T-helper 1 cell treated with Interleukin-12 subunit alpha and Interleukin-12 subunit beta and Interleukin-4 antibody, amounts not matched to agents 30 μg/mL and 1 μg/mL, for 36 hours (primary cell): ENCODE measurements at regions not wholly inside any gene's neighbourhood (a gene's known extent, or its start where the extent isn't known, plus 50 kb on each side); places are given as distances from the start of the nearest gene placed in this dataset.

Source experiments
- H3K27ac Mint-ChIP-seq: one replicate; pipeline ENCODE4 v1.8.0; 2021; ENCODE audit warnings: mild to moderate bottlenecking, mixed read lengths
- H3K27me3 Mint-ChIP-seq: one replicate; pipeline ENCODE4 v1.8.0; 2021; ENCODE audit warnings: low read depth, mixed read lengths
- H3K36me3 Mint-ChIP-seq: one replicate; pipeline ENCODE4 v1.8.0; 2021; ENCODE audit warnings: low read depth, mixed read lengths
- H3K4me1 Mint-ChIP-seq: one replicate; pipeline ENCODE4 v1.8.0; 2021; ENCODE audit warnings: low read depth, mixed read lengths
- H3K4me3 Mint-ChIP-seq: one replicate; pipeline ENCODE4 v1.8.0; 2021; ENCODE audit warnings: mild to moderate bottlenecking, moderate library complexity, mixed read lengths
- H3K9me3 Mint-ChIP-seq: one replicate; pipeline ENCODE4 v1.8.0; 2021; ENCODE audit warnings: mixed read lengths

DNA sequence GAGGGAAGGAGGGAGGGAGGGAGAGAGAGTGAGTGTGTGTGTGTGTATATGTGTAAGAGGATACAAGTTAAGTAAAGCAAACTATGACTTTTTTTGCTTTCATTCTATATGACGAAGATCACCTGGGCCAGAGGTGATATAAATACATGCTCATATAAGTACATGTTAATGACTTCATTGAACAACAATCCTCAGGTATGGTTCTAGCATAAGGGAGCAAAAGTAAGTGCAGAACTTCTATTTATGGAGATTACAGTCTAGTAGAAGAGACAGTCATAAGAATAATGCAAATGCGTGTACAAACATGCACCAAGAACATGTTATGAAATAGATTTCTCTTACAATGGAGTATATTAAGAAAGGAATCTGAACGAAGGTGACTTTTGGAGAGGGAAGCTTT is 1804.0 kb downstream of the MAT2B start:
- no peak overlapping the region for H3K27ac Mint-ChIP-seq
- H3K4me3 Mint-ChIP-seq, result no peak overlapping the region
- H3K9me3 Mint-ChIP-seq, result peaks cover 14% of the 10 kb centered on the region
- H3K4me1 Mint-ChIP-seq, result no peaks in the 10 kb centered on the region
- H3K36me3 Mint-ChIP-seq, result no peaks in the 10 kb centered on the region
- no peaks in the 10 kb centered on the region for H3K27me3 Mint-ChIP-seq

DNA sequence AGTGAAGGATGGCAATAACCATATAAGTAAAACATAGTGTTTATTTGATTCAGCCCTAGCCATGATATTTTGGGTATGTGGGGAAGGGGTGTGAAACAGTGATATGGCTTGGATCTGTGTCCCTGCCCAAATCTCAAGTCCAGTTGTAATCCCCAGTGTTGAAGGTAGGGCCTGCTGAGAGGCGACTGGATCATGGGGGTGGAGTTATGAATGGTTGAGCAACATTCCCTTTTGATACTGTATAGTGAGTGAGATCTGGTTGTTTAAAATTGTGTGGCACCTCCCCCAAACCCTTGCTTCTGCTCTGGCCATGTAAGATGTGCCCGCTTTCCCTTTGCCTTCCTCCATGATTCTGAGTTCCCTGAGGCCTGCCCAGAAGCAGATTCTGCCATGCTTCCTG is 1804.6 kb downstream of the MAT2B start:
- H3K27me3 Mint-ChIP-seq, result no peaks in the 10 kb centered on the region
- H3K9me3 Mint-ChIP-seq, result peaks cover 17% of the 10 kb centered on the region
- no peaks in the 10 kb centered on the region for H3K36me3 Mint-ChIP-seq
- H3K27ac Mint-ChIP-seq, result no peak overlapping the region
- H3K4me1 Mint-ChIP-seq, result no peaks in the 10 kb centered on the region
- H3K4me3 Mint-ChIP-seq, result no peak overlapping the region

- H3K27me3 Mint-ChIP-seq, result no peaks in the 10 kb centered on the region
- H3K4me3 Mint-ChIP-seq, result no peak overlapping the region
- no peaks in the 10 kb centered on the region for H3K36me3 Mint-ChIP-seq
- peaks cover 10% of the 10 kb centered on the region for H3K9me3 Mint-ChIP-seq
- no peak overlapping the region for H3K27ac Mint-ChIP-seq
- no peaks in the 10 kb centered on the region for H3K4me1 Mint-ChIP-seq
Observed at GRCh38 chr5:165321912-165322311, 1816.5 kb downstream of the MAT2B start.

GRCh38 chr5:165325221-165325620 is 1819.8 kb downstream of the MAT2B start:
- no peak overlapping the region for H3K4me3 Mint-ChIP-seq
- H3K27me3 Mint-ChIP-seq, result no peaks in the 10 kb centered on the region
- no peaks in the 10 kb centered on the region for H3K4me1 Mint-ChIP-seq
- H3K36me3 Mint-ChIP-seq, result no peaks in the 10 kb centered on the region
- H3K27ac Mint-ChIP-seq, result no peak overlapping the region
- H3K9me3 Mint-ChIP-seq, result no peaks in the 10 kb centered on the region

DNA sequence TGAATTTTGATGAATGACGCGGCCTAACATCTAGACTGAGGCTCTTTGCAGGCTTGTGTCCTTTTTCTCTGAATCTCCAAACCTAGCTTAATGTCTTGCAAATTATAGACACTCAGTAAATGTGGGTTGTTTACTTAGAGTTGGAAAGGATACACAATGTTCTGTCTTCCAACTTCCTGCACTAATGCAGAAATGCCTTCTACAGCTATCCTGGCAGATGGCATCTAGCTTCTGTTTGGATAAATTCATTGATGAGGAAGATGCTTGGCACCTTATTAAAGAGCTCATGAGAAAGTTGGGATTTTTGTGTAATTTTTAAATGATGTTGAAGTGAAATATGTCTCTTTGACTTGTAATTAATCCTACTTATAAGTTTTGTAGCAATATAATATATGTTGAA is 1822.2 kb downstream of the MAT2B start:
- Mint-ChIP-seq H3K27ac (no peak overlapping the region), H3K4me3 (no peak overlapping the region), H3K27me3 (no peaks in the 10 kb centered on the region), H3K4me1 (no peaks in the 10 kb centered on the region), H3K36me3 (no peaks in the 10 kb centered on the region), H3K9me3 (no peaks in the 10 kb centered on the region)

GRCh38 chr5:165328846-165329245 is 1823.4 kb downstream of the MAT2B start:
- no peaks in the 10 kb centered on the region for H3K4me1 Mint-ChIP-seq
- no peaks in the 10 kb centered on the region for H3K9me3 Mint-ChIP-seq
- no peak overlapping the region for H3K27ac Mint-ChIP-seq
- H3K27me3 Mint-ChIP-seq, result no peaks in the 10 kb centered on the region
- no peaks in the 10 kb centered on the region for H3K36me3 Mint-ChIP-seq
- no peak overlapping the region for H3K4me3 Mint-ChIP-seq

GRCh38 chr5:165333623-165334022 is 1828.2 kb downstream of the MAT2B start:
- no peak overlapping the region for H3K4me3 Mint-ChIP-seq
- H3K36me3 Mint-ChIP-seq, result no peaks in the 10 kb centered on the region
- no peaks in the 10 kb centered on the region for H3K9me3 Mint-ChIP-seq
- no peaks in the 10 kb centered on the region for H3K27me3 Mint-ChIP-seq
- H3K27ac Mint-ChIP-seq, result no peak overlapping the region
- no peaks in the 10 kb centered on the region for H3K4me1 Mint-ChIP-seq

- Mint-ChIP-seq H3K4me3 (no peak overlapping the region), H3K27ac (no peak overlapping the region), H3K36me3 (no peaks in the 10 kb centered on the region), H3K4me1 (no peaks in the 10 kb centered on the region), H3K27me3 (no peaks in the 10 kb centered on the region), H3K9me3 (no peaks in the 10 kb centered on the region)
Observed at GRCh38 chr5:165334201-165334600, 1828.8 kb downstream of the MAT2B start.

- Mint-ChIP-seq H3K9me3 (no peaks in the 10 kb centered on the region), H3K36me3 (no peaks in the 10 kb centered on the region), H3K4me3 (no peak overlapping the region), H3K27ac (no peak overlapping the region), H3K4me1 (no peaks in the 10 kb centered on the region), H3K27me3 (no peaks in the 10 kb centered on the region)
Observed at GRCh38 chr5:165349735-165350134, 1844.3 kb downstream of the MAT2B start.

DNA sequence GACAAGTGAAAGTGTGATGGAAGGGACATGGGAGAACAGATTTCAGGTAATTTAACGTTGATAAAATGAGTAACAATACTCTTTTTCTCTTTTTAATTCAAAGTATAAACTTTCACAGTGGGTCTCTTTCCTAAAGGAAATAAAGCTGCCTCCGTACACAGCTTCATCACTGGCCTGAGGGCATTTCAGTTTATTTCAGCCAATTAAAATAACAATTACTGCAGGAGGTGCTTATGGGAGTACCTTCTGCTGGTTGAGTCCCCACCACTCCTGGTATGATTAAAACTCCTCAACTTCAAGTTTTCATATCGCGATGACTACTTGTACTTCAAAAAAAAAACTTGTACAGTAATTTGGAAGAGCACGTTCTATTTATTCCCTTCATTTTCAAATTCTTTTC is 1845.9 kb downstream of the MAT2B start:
- Mint-ChIP-seq H3K4me3 (no peak overlapping the region), H3K36me3 (no peaks in the 10 kb centered on the region), H3K4me1 (no peaks in the 10 kb centered on the region), H3K27ac (no peak overlapping the region), H3K9me3 (no peaks in the 10 kb centered on the region), H3K27me3 (no peaks in the 10 kb centered on the region)

GRCh38 chr5:165360366-165360765 is 1854.9 kb downstream of the MAT2B start:
- no peak overlapping the region for H3K27ac Mint-ChIP-seq
- no peak overlapping the region for H3K4me3 Mint-ChIP-seq
- no peaks in the 10 kb centered on the region for H3K9me3 Mint-ChIP-seq
- H3K4me1 Mint-ChIP-seq, result no peaks in the 10 kb centered on the region
- H3K27me3 Mint-ChIP-seq, result no peaks in the 10 kb centered on the region
- H3K36me3 Mint-ChIP-seq, result no peaks in the 10 kb centered on the region

DNA sequence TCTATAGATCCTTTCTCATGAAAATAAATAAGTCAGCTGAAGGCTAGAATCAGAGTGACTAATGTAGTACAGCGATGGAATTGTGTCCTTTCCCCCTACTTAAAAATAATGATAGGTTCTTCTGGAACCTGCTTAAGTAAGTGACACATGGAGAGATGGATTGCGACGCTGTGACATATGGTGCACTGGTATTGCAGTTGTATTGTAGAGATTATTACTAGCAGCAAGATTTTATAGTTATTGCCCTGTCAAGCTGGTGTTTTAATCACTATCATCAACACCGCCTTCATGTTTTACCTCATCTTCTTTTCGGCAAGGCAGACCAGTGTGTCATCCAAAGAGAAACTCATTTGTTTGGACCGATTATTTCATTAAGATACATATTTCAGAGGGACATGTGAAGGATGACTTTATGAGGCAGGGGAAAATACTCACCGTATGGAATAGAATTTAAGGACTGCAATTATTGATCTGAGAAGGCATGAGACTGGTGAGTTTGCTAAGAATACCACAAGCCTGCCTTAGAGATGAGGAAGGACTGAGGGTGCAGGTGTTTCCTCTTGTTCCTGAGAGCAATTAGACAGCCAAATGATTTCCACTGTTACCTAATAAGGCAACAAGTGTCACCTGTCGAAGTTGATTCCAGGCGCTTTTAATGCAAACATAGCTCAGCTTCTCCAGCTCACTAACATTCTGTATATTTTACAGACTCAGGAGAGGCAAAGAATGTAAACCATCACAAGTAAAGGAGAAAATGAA is 1855.5 kb downstream of the MAT2B start:
- Mint-ChIP-seq H3K27ac (no peak overlapping the region), H3K4me3 (no peak overlapping the region), H3K36me3 (no peaks in the 10 kb centered on the region), H3K27me3 (no peaks in the 10 kb centered on the region), H3K4me1 (no peaks in the 10 kb centered on the region), H3K9me3 (no peaks in the 10 kb centered on the region)

DNA sequence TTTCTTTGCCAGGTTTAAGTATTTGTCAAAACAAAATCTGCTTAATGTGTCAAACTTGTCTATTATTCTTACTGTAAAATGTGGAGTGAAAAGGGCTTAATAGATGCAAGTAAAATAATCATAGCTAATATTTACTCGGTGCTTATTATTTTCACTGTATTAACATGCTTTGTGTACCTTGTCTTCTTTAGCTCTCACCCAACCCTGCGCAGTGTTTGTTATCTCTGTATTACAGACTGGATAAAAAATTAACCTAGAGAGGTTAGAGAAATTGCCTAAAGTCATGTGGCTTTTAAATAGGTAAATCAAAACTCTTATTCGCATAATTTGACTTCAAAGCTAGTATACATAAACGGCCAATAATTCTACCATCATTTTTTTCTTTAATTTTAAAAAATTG is 1864.8 kb downstream of the MAT2B start:
- no peak overlapping the region for H3K4me3 Mint-ChIP-seq
- no peaks in the 10 kb centered on the region for H3K9me3 Mint-ChIP-seq
- no peaks in the 10 kb centered on the region for H3K36me3 Mint-ChIP-seq
- no peaks in the 10 kb centered on the region for H3K4me1 Mint-ChIP-seq
- H3K27ac Mint-ChIP-seq, result no peak overlapping the region
- no peaks in the 10 kb centered on the region for H3K27me3 Mint-ChIP-seq

DNA sequence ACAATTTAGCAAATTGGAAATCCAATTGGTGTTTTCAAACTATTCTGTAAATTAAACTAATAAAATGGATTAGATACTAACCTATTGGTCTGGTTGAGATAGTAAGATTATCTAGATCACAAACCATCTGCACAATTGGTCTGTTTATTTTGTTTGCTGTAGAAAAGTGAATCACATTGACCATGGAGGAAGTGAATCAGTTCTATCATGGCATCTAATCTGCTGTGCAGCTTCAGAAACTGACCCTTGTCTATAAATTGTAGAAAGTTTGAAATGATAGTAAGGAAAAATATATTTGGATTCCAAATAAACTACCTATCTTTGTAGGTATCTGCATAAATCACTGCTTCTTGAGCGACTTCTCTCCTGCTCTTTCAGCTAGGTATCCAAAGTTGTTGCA is 1865.4 kb downstream of the MAT2B start:
- Mint-ChIP-seq H3K27me3 (no peaks in the 10 kb centered on the region), H3K27ac (no peak overlapping the region), H3K9me3 (no peaks in the 10 kb centered on the region), H3K4me3 (no peak overlapping the region), H3K36me3 (no peaks in the 10 kb centered on the region), H3K4me1 (no peaks in the 10 kb centered on the region)

DNA sequence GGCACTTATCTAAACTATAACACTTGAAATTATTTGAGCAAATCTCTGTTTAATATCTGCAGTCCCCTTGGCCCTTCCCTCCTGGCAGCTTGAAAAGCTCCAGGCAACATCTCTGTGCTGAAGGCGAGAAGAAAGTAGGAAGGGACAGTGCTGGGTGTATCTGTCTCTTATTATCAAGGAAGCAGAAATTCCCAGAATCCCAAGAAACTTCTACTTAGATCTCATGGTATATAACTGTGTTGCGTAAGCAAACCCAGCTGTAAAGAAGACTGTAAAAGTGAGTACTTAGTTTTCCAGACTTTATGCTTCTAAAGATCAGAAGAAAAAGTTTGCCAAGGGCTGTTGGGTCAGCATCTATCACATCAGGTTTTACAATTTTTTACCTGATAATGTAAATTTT is 1869.8 kb downstream of the MAT2B start:
- no peaks in the 10 kb centered on the region for H3K9me3 Mint-ChIP-seq
- no peaks in the 10 kb centered on the region for H3K27me3 Mint-ChIP-seq
- no peak overlapping the region for H3K27ac Mint-ChIP-seq
- H3K4me3 Mint-ChIP-seq, result no peak overlapping the region
- no peaks in the 10 kb centered on the region for H3K36me3 Mint-ChIP-seq
- H3K4me1 Mint-ChIP-seq, result no peaks in the 10 kb centered on the region

- peaks cover 11% of the 10 kb centered on the region for H3K9me3 Mint-ChIP-seq
- no peaks in the 10 kb centered on the region for H3K4me1 Mint-ChIP-seq
- no peak overlapping the region for H3K4me3 Mint-ChIP-seq
- H3K27me3 Mint-ChIP-seq, result no peaks in the 10 kb centered on the region
- H3K36me3 Mint-ChIP-seq, result no peaks in the 10 kb centered on the region
- H3K27ac Mint-ChIP-seq, result no peak overlapping the region
Observed at GRCh38 chr5:165393839-165394238, 1888.4 kb downstream of the MAT2B start.
